ENCODE measurements at regions not wholly inside any gene's neighbourhood (a gene's known extent, or its start where the extent isn't known, plus 50 kb on each side); places are given as distances from the start of the nearest gene placed in this dataset.

GRCh38 chr16:35743101-35743692, 2283.8 kb downstream of the TP53TG3F start:
- in situ Hi-C loops (cut with MboI; ENCODE audit: low sequenced_read_pairs in 4 of 4) (no loop called here), intact Hi-C loops (cut with DNase I; ENCODE audit: low total_unique reads) (no loop called here)
- H3K4me1 ChIP-seq = no peaks in the 10 kb centered on the region
- no peaks in the 10 kb centered on the region for H3K27me3 ChIP-seq
- DNase-seq (no peak), ATAC-seq (no peak)
- no peak overlapping the region for H3K4me3 ChIP-seq
- no peaks in the 10 kb centered on the region for H3K36me3 ChIP-seq
- no peak overlapping the region for H3K27ac ChIP-seq
- no peaks in the 10 kb centered on the region for H3K9me3 ChIP-seq
- no peak for TF ChIP-seq CTCF (IDR thresholded peaks at IDR 0.05 in 4 of 5, conservative IDR thresholded peaks at IDR 0.05 in 1 of 5)
- no peak for TF ChIP-seq POLR2A (IDR thresholded peaks at IDR 0.05)

- ATAC-seq = no peak
- intact Hi-C loops (cut with DNase I; ENCODE audit: low total_unique reads) (no loop called here), in situ Hi-C loops (cut with MboI; ENCODE audit: low sequenced_read_pairs in 4 of 4) (no loop called here)
- Histone ChIP-seq H3K9me3 (no peaks in the 10 kb centered on the region), H3K4me1 (no peaks in the 10 kb centered on the region), H3K27me3 (no peaks in the 10 kb centered on the region), H3K4me3 (no peak overlapping the region), H3K36me3 (no peaks in the 10 kb centered on the region), H3K27ac (no peak overlapping the region)
- DNase-seq = no peak
- TF ChIP-seq CTCF (IDR thresholded peaks at IDR 0.05 in 4 of 5, conservative IDR thresholded peaks at IDR 0.05 in 1 of 5) = no peak
- no peak for TF ChIP-seq POLR2A (IDR thresholded peaks at IDR 0.05)
Measured at GRCh38 chr16:35744084-35744483, 2284.7 kb downstream of the TP53TG3F start.

GRCh38 chr16:35744726-35745125, 2285.3 kb downstream of the TP53TG3F start:
- ATAC-seq (no peak), DNase-seq (no peak)
- Histone ChIP-seq H3K27ac (no peak overlapping the region), H3K4me1 (no peaks in the 10 kb centered on the region), H3K4me3 (no peak overlapping the region), H3K36me3 (no peaks in the 10 kb centered on the region), H3K27me3 (no peaks in the 10 kb centered on the region), H3K9me3 (no peaks in the 10 kb centered on the region)
- in situ Hi-C loops (cut with MboI; ENCODE audit: low sequenced_read_pairs in 4 of 4) (no loop called here), intact Hi-C loops (cut with DNase I; ENCODE audit: low total_unique reads) (no loop called here)
- TF ChIP-seq CTCF (IDR thresholded peaks at IDR 0.05 in 4 of 5, conservative IDR thresholded peaks at IDR 0.05 in 1 of 5) (no peak), POLR2A (IDR thresholded peaks at IDR 0.05) (no peak)

- in situ Hi-C loops (cut with MboI; ENCODE audit: low sequenced_read_pairs in 4 of 4) = no loop called here
- no peak for DNase-seq
- no peak for TF ChIP-seq CTCF (IDR thresholded peaks at IDR 0.05 in 4 of 5, conservative IDR thresholded peaks at IDR 0.05 in 1 of 5)
- no peak for TF ChIP-seq POLR2A (IDR thresholded peaks at IDR 0.05)
Measured at GRCh38 chr16:35745191-35745590, 2285.8 kb downstream of the TP53TG3F start.

GRCh38 chr16:35745821-35746248, 2286.4 kb downstream of the TP53TG3F start:
- no peak for ATAC-seq
- no peaks in the 10 kb centered on the region for H3K27me3 ChIP-seq
- intact Hi-C loops (cut with DNase I; ENCODE audit: low total_unique reads) = no loop called here
- H3K4me3 ChIP-seq = no peak overlapping the region
- no peaks in the 10 kb centered on the region for H3K36me3 ChIP-seq
- H3K4me1 ChIP-seq = no peaks in the 10 kb centered on the region
- no peaks in the 10 kb centered on the region for H3K9me3 ChIP-seq
- in situ Hi-C loops (cut with MboI; ENCODE audit: low sequenced_read_pairs in 4 of 4) = no loop called here
- no peak for TF ChIP-seq CTCF (IDR thresholded peaks at IDR 0.05 in 4 of 5, conservative IDR thresholded peaks at IDR 0.05 in 1 of 5)
- no peak for TF ChIP-seq POLR2A (IDR thresholded peaks at IDR 0.05)
- no peak for DNase-seq
- no peak overlapping the region for H3K27ac ChIP-seq

More at GRCh38 chr16:35745191-35745590, 2285.8 kb downstream of the TP53TG3F start:
- Histone ChIP-seq H3K36me3 (no peaks in the 10 kb centered on the region), H3K27ac (no peak overlapping the region), H3K4me1 (no peaks in the 10 kb centered on the region), H3K27me3 (no peaks in the 10 kb centered on the region), H3K9me3 (no peaks in the 10 kb centered on the region), H3K4me3 (no peak overlapping the region)
- no peak for ATAC-seq
- intact Hi-C loops (cut with DNase I; ENCODE audit: low total_unique reads) = no loop called here

Data from gastrocnemius medialis (tissue), 4 donors.